DOHH2 (cell line): ENCODE measurements at regions not wholly inside any gene's neighbourhood (a gene's known extent, or its start where the extent isn't known, plus 50 kb on each side); places are given as distances from the start of the nearest gene placed in this dataset.

Experiments used
- CTCF ChIP-seq: fragments of 200-600 bp; sonication (generic); IDR thresholded peaks from one replicate; pipeline ENCODE4 v1.5.1; 2014; ENCODE audit warnings: antibody characterized with exemption, mild to moderate bottlenecking, low read depth, low read length; ENCODE audit not compliant: poor library complexity, severe bottlenecking
- EZH2phosphoT487 ChIP-seq: fragments of 200-600 bp; sonication (generic); IDR thresholded peaks from 2 replicates; pipeline ENCODE4 v1.6.1; 2017; ENCODE audit warnings: borderline replicate concordance, mild to moderate bottlenecking, antibody characterized with exemption, low read length, moderate library complexity, mixed read lengths

GRCh38 chr4:110733901-110734300 lies 111.0 kb upstream of the PITX2 start:
- TF ChIP-seq CTCF (no peak), EZH2phosphoT487 (no peak)
